ENCODE measurements at regions not wholly inside any gene's neighbourhood (a gene's known extent, or its start where the extent isn't known, plus 50 kb on each side); places are given as distances from the start of the nearest gene placed in this dataset.

GRCh38 chr11:44361813-44362212 lies 51.9 kb upstream of the ALX4 start:
- POLR2A ChIA-PET (ENCODE audit: unreplicated experiment): no interaction called here
- TF ChIP-seq CTCF (conservative IDR thresholded peaks at IDR 0.05) (no peak), EZH2 (IDR thresholded peaks at IDR 0.05; ENCODE audit: low read depth) (no peak)
- CTCF ChIA-PET: no interaction called here

GRCh38 chr11:44363116-44363515 lies 53.2 kb upstream of the ALX4 start:
- H3K79me2 ChIP-seq (ENCODE audit: low read depth): no peaks in the 10 kb centered on the region
- no peaks in the 10 kb centered on the region for H3K4me1 ChIP-seq (replicated peaks; ENCODE audit: insufficient read depth)
- CTCF ChIA-PET: no interaction called here
- H3K27ac ChIP-seq: no peak overlapping the region
- no TSS peak for BruUV-seq (replicated peaks)
- no peak for TF ChIP-seq EZH2 (IDR thresholded peaks at IDR 0.05; ENCODE audit: low read depth)
- TF ChIP-seq CTCF (conservative IDR thresholded peaks at IDR 0.05): no peak
- H3K9me2 ChIP-seq (ENCODE audit: insufficient read depth): no peaks in the 10 kb centered on the region
- POLR2A ChIA-PET (ENCODE audit: unreplicated experiment): no interaction called here
- no peaks in the 10 kb centered on the region for H3K9me3 ChIP-seq (ENCODE audit: insufficient read depth, low read depth)
- no peak overlapping the region for H3K4me2 ChIP-seq
- H3K4me3 ChIP-seq: no peak overlapping the region
- intact Hi-C loops (cut with micrococcal nuclease; ENCODE audit: unreplicated experiment): no loop called here
- H3F3A ChIP-seq (ENCODE audit: insufficient read depth, low read depth): no peaks in the 10 kb centered on the region
- H4K20me1 ChIP-seq (ENCODE audit: insufficient read depth): no peaks in the 10 kb centered on the region
- DNase-seq: no peak
- peaks cover 47% of the 10 kb centered on the region for H3K27me3 ChIP-seq (ENCODE audit: insufficient read depth, low read depth)
- H3K36me3 ChIP-seq (ENCODE audit: low read depth): no peaks in the 10 kb centered on the region
- H2AFZ ChIP-seq: no peak overlapping the region

More at GRCh38 chr11:44361813-44362212, 51.9 kb upstream of the ALX4 start:
- Histone ChIP-seq H3K27ac (no peak overlapping the region), H3F3A (ENCODE audit: insufficient read depth, low read depth) (no peaks in the 10 kb centered on the region), H2AFZ (no peak overlapping the region), H3K9me3 (ENCODE audit: insufficient read depth, low read depth) (no peaks in the 10 kb centered on the region), H3K79me2 (ENCODE audit: low read depth) (no peaks in the 10 kb centered on the region), H3K4me1 (replicated peaks; ENCODE audit: insufficient read depth) (no peaks in the 10 kb centered on the region), H3K36me3 (ENCODE audit: low read depth) (no peaks in the 10 kb centered on the region), H3K9me2 (ENCODE audit: insufficient read depth) (no peaks in the 10 kb centered on the region), H3K4me2 (no peak overlapping the region), H3K4me3 (no peak overlapping the region), H4K20me1 (ENCODE audit: insufficient read depth) (no peaks in the 10 kb centered on the region), H3K27me3 (ENCODE audit: insufficient read depth, low read depth) (peaks cover 47% of the 10 kb centered on the region)
- BruUV-seq (replicated peaks): no TSS peak
- no peak for DNase-seq
- intact Hi-C loops (cut with micrococcal nuclease; ENCODE audit: unreplicated experiment): no loop called here

- no peaks in the 10 kb centered on the region for H3K36me3 ChIP-seq (ENCODE audit: low read depth)
- no peak for TF ChIP-seq CTCF (conservative IDR thresholded peaks at IDR 0.05)
- TF ChIP-seq EZH2 (IDR thresholded peaks at IDR 0.05; ENCODE audit: low read depth): no peak
- no peak overlapping the region for H3K4me3 ChIP-seq
- intact Hi-C loops (cut with micrococcal nuclease; ENCODE audit: unreplicated experiment): no loop called here
- no peaks in the 10 kb centered on the region for H3F3A ChIP-seq (ENCODE audit: insufficient read depth, low read depth)
- no peak overlapping the region for H3K27ac ChIP-seq
- H3K4me2 ChIP-seq: no peak overlapping the region
- no peaks in the 10 kb centered on the region for H4K20me1 ChIP-seq (ENCODE audit: insufficient read depth)
- no peaks in the 10 kb centered on the region for H3K9me2 ChIP-seq (ENCODE audit: insufficient read depth)
- ChIA-PET POLR2A (ENCODE audit: unreplicated experiment) (no interaction called here), CTCF (no interaction called here)
- DNase-seq: no peak
- no peak overlapping the region for H2AFZ ChIP-seq
- no peaks in the 10 kb centered on the region for H3K79me2 ChIP-seq (ENCODE audit: low read depth)
- H3K4me1 ChIP-seq (replicated peaks; ENCODE audit: insufficient read depth): no peaks in the 10 kb centered on the region
- H3K9me3 ChIP-seq (ENCODE audit: insufficient read depth, low read depth): no peaks in the 10 kb centered on the region
- BruUV-seq (replicated peaks): no TSS peak
- peaks cover 45% of the 10 kb centered on the region for H3K27me3 ChIP-seq (ENCODE audit: insufficient read depth, low read depth)
Observed at GRCh38 chr11:44364596-44364995, 54.7 kb upstream of the ALX4 start.
